NCI-H748 treated with DMSO at 0.1 percent for 48 hours (cell line): ENCODE measurements at regions not wholly inside any gene's neighbourhood (a gene's known extent, or its start where the extent isn't known, plus 50 kb on each side); places are given as distances from the start of the nearest gene placed in this dataset.
"Not testable (repeated sequence)": the region's sequence is repeated elsewhere in the genome, so short reads cannot be mapped to it uniquely, and the experiment has no call there.

Source experiments
- DNase-seq: peaks from one replicate; lab custom pipeline; 2025; lab: John Stamatoyannopoulos, UW

- DNase-seq: no peak
Observed at GRCh38 chr5:124512236-124512635, 234.2 kb downstream of the ZNF608 start.

- no peak for DNase-seq
Observed at GRCh38 chr5:124511791-124512190, 234.6 kb downstream of the ZNF608 start.

GRCh38 chr5:124507688-124508087, 238.8 kb downstream of the ZNF608 start:
- DNase-seq: no peak

GRCh38 chr5:124504081-124504916, 242.1 kb downstream of the ZNF608 start:
- no peak for DNase-seq

GRCh38 chr5:124502551-124502950, 243.9 kb downstream of the ZNF608 start:
- DNase-seq: no peak

- DNase-seq: not testable (repeated sequence)
Observed at GRCh38 chr5:124499818-124500217, 246.6 kb downstream of the ZNF608 start.

GRCh38 chr5:124496968-124497367, 249.5 kb downstream of the ZNF608 start:
- not testable (repeated sequence) for DNase-seq

GRCh38 chr5:124494540-124495116, 251.8 kb downstream of the ZNF608 start:
- no peak for DNase-seq

- DNase-seq: no peak
Observed at GRCh38 chr5:124492444-124493224, 253.8 kb downstream of the ZNF608 start.

- DNase-seq: not testable (repeated sequence)
Observed at GRCh38 chr5:124490315-124490714, 256.1 kb downstream of the ZNF608 start.

GRCh38 chr5:124481419-124481818, 265.0 kb downstream of the ZNF608 start:
- no peak for DNase-seq

- no peak for DNase-seq
Observed at GRCh38 chr5:124480964-124481363, 265.5 kb downstream of the ZNF608 start.

GRCh38 chr5:124480022-124480421, 266.4 kb downstream of the ZNF608 start:
- no peak for DNase-seq

GRCh38 chr5:124478264-124478663, 268.2 kb downstream of the ZNF608 start:
- DNase-seq: no peak

GRCh38 chr5:124477577-124477976, 268.9 kb downstream of the ZNF608 start:
- no peak for DNase-seq

GRCh38 chr5:124477062-124477461, 269.4 kb downstream of the ZNF608 start:
- no peak for DNase-seq

- DNase-seq: no peak
Observed at GRCh38 chr5:124474528-124475215, 271.8 kb downstream of the ZNF608 start.

- no peak for DNase-seq
Observed at GRCh38 chr5:124468671-124469411, 277.6 kb downstream of the ZNF608 start.

GRCh38 chr5:124467745-124468144, 278.7 kb downstream of the ZNF608 start:
- no peak for DNase-seq

GRCh38 chr5:124466011-124466410, 280.4 kb downstream of the ZNF608 start:
- no peak for DNase-seq

GRCh38 chr5:124463851-124464250, 282.6 kb downstream of the ZNF608 start:
- no peak for DNase-seq
